SK-N-SH treated with all-trans-retinoic acid at 6 μM for 48 hours (cell line): ENCODE measurements at regions not wholly inside any gene's neighbourhood (a gene's known extent, or its start where the extent isn't known, plus 50 kb on each side); places are given as distances from the start of the nearest gene placed in this dataset.

Source experiments
- ARNTL ChIP-seq: fragments of 450-650 bp; formaldehyde crosslinking; IDR thresholded peaks from 2 replicates; pipeline ENCODE4 v1.5.0; 2020; ENCODE audit warnings: low read depth, mild to moderate bottlenecking, moderate library complexity, borderline replicate concordance
- BACH2 ChIP-seq: fragments of 250-450 bp; sonication (Bioruptor Pico); IDR thresholded peaks from 2 replicates; pipeline ENCODE4 v1.9.0; 2021; ENCODE audit warnings: mild to moderate bottlenecking, borderline replicate concordance
- ESRRG ChIP-seq: fragments of 250-450 bp; sonication (Bioruptor Pico); IDR thresholded peaks from 2 replicates; pipeline ENCODE4 v1.6.1; 2021; ENCODE audit warnings: mild to moderate bottlenecking
- ISL1 ChIP-seq: fragments of 250-450 bp; sonication (Bioruptor Pico); IDR thresholded peaks from 2 replicates; pipeline ENCODE4 v2.1.2; 2022; ENCODE audit warnings: mild to moderate bottlenecking, moderate library complexity
- PPARA ChIP-seq: fragments of 250-450 bp; sonication (Bioruptor Pico); IDR thresholded peaks from 2 replicates; pipeline ENCODE4 v1.5.0; 2020; ENCODE audit warnings: mild to moderate bottlenecking, borderline replicate concordance
- RARB ChIP-seq: fragments of 250-450 bp; sonication (Bioruptor Pico); IDR thresholded peaks from 2 replicates; pipeline ENCODE4 v1.8.0; 2021; ENCODE audit warnings: mild to moderate bottlenecking, moderate library complexity
- SNAI2 ChIP-seq: fragments of 250-450 bp; sonication (Bioruptor Pico); IDR thresholded peaks from 2 replicates; pipeline ENCODE4 v1.5.0; 2020; ENCODE audit warnings: mild to moderate bottlenecking, moderate library complexity
- TOX ChIP-seq: fragments of 250-450 bp; sonication (Bioruptor Pico); IDR thresholded peaks from 2 replicates; pipeline ENCODE4 v1.8.0; 2021; ENCODE audit warnings: mild to moderate bottlenecking, moderate library complexity, borderline replicate concordance
- ZFP3 ChIP-seq: fragments of 250-450 bp; sonication (Bioruptor Pico); IDR thresholded peaks from 2 replicates; pipeline ENCODE4 v1.5.0; 2020; ENCODE audit warnings: mild to moderate bottlenecking, moderate library complexity
- ZFP30 ChIP-seq: fragments of 450-650 bp; formaldehyde crosslinking; IDR thresholded peaks from 2 replicates; pipeline ENCODE4 v1.5.0; 2022; ENCODE audit warnings: mild to moderate bottlenecking, moderate library complexity
- ZNF565 ChIP-seq: fragments of 450-650 bp; formaldehyde crosslinking; conservative IDR thresholded peaks from 2 replicates; pipeline ENCODE4 v1.5.0; 2020; ENCODE audit warnings: low read depth, mild to moderate bottlenecking, moderate library complexity
- TF ChIP-seq, protein P1 (sequence below): fragments of 250-450 bp; sonication (Bioruptor Pico); IDR thresholded peaks from 2 replicates; pipeline ENCODE4 v1.5.1; 2020; ENCODE audit warnings: low read depth, mild to moderate bottlenecking, moderate library complexity
- TF ChIP-seq, protein P2 (sequence below): fragments of 250-450 bp; sonication (Bioruptor Pico); IDR thresholded peaks from 2 replicates; pipeline ENCODE4 v1.5.0; 2020; ENCODE audit warnings: mild to moderate bottlenecking, moderate library complexity

DNA sequence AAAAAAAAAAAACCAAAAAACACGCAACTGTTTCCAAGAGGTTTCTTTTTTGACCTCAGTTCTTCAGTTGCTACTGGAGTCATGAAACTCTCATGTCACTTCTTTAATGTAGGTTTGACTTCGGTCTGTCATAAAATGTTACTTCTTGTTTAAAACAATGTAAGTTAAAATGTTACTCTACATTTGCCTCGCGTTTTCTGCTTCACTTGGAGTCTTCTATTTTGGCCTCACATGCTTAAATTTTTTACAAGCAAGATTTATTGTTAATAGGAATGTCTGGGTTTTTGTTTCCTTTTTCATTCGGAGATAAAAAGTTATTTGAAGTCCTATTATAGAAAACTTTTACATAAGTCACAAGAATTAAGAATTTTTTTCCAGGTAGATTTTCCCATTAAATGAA, 880.2 kb downstream of the LTN1 start:
- TF ChIP-seq, protein P1, sequence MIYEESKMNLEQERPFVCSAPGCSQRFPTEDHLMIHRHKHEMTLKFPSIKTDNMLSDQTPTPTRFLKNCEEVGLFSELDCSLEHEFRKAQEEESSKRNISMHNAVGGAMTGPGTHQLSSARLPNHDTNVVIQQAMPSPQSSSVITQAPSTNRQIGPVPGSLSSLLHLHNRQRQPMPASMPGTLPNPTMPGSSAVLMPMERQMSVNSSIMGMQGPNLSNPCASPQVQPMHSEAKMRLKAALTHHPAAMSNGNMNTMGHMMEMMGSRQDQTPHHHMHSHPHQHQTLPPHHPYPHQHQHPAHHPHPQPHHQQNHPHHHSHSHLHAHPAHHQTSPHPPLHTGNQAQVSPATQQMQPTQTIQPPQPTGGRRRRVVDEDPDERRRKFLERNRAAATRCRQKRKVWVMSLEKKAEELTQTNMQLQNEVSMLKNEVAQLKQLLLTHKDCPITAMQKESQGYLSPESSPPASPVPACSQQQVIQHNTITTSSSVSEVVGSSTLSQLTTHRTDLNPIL (CRISPR knock-in tag), result no peak
- TF ChIP-seq ARNTL (CRISPR knock-in tag) (no peak), ZNF565 (CRISPR knock-in tag) (no peak), SNAI2 (CRISPR knock-in tag) (no peak), ESRRG (CRISPR knock-in tag) (no peak), RARB (CRISPR knock-in tag) (no peak), PPARA (CRISPR knock-in tag) (no peak), ZFP3 (CRISPR knock-in tag) (no peak), ISL1 (CRISPR knock-in tag) (no peak), BACH2 (CRISPR knock-in tag) (no peak), TOX (CRISPR knock-in tag) (no peak), ZFP30 (CRISPR knock-in tag) (no peak)
- TF ChIP-seq, protein P2, sequence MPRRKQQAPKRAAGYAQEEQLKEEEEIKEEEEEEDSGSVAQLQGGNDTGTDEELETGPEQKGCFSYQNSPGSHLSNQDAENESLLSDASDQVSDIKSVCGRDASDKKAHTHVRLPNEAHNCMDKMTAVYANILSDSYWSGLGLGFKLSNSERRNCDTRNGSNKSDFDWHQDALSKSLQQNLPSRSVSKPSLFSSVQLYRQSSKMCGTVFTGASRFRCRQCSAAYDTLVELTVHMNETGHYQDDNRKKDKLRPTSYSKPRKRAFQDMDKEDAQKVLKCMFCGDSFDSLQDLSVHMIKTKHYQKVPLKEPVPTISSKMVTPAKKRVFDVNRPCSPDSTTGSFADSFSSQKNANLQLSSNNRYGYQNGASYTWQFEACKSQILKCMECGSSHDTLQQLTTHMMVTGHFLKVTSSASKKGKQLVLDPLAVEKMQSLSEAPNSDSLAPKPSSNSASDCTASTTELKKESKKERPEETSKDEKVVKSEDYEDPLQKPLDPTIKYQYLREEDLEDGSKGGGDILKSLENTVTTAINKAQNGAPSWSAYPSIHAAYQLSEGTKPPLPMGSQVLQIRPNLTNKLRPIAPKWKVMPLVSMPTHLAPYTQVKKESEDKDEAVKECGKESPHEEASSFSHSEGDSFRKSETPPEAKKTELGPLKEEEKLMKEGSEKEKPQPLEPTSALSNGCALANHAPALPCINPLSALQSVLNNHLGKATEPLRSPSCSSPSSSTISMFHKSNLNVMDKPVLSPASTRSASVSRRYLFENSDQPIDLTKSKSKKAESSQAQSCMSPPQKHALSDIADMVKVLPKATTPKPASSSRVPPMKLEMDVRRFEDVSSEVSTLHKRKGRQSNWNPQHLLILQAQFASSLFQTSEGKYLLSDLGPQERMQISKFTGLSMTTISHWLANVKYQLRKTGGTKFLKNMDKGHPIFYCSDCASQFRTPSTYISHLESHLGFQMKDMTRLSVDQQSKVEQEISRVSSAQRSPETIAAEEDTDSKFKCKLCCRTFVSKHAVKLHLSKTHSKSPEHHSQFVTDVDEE (CRISPR knock-in tag), result no peak
